ENCODE measurements at regions not wholly inside any gene's neighbourhood (a gene's known extent, or its start where the extent isn't known, plus 50 kb on each side); places are given as distances from the start of the nearest gene placed in this dataset.

GRCh38 chr2:120797421-120798221 lies 62.0 kb downstream of the GLI2 start:
- TF ChIP-seq CTCF (IDR thresholded peaks at IDR 0.05; ENCODE audit: poor library complexity) (no peak), EZH2 (IDR thresholded peaks at IDR 0.05; ENCODE audit: borderline replicate concordance) (no peak), EZH2phosphoT487 (IDR thresholded peaks at IDR 0.05; ENCODE audit: low read depth, severe bottlenecking, unreplicated experiment) (no peak)
